ENCODE measurements at regions not wholly inside any gene's neighbourhood (a gene's known extent, or its start where the extent isn't known, plus 50 kb on each side); places are given as distances from the start of the nearest gene placed in this dataset.
A peak's percentile ranks its signal among the peaks of the same experiment; 100 is the strongest.

GRCh38 chr10:43706166-43706565, 57.5 kb upstream of the ZNF32 start:
- H3K14ac ChIP-seq (ENCODE audit: low read length), result no peak overlapping the region
- H2BK15ac ChIP-seq (ENCODE audit: low read length), result no peak overlapping the region
- DNase-seq (ENCODE audit: low spot score), result no peak
- H3K4me2 ChIP-seq (ENCODE audit: insufficient read depth, low read length, poor library complexity, severe bottlenecking), result no peak overlapping the region
- no peak overlapping the region for H3K4ac ChIP-seq (ENCODE audit: low read length)
- WGBS, 2 donors (ENCODE audit: extremely low coverage in 2 of 2, insufficient read length in 2 of 2, insufficient replicate concordance in 1 of 2), result no CpG with 5 or more reads among the region's 6 CpGs
- peaks cover 0 to 2% of the 10 kb centered on the region in 2 donors for H3K4me1 ChIP-seq (ENCODE audit: control insufficient read depth in 2 of 2, insufficient read depth in 1 of 2, low read depth in 1 of 2, low read length in 2 of 2)
- no peak overlapping the region for H4K91ac ChIP-seq (ENCODE audit: low read depth, low read length, poor library complexity)
- peak overlapping the region; percentile 15 for H3K18ac ChIP-seq (ENCODE audit: low read length)
- H3K9ac ChIP-seq (ENCODE audit: low read depth, low read length, poor library complexity), result no peak overlapping the region
- H2AFZ ChIP-seq (ENCODE audit: low read length), result no peak overlapping the region
- H4K8ac ChIP-seq (ENCODE audit: low read depth, low read length), result no peak overlapping the region
- peak overlapping the region; percentile 15 for H2AK5ac ChIP-seq (ENCODE audit: low read depth, low read length)
- H3K4me3 ChIP-seq (ENCODE audit: low read length in 2 of 2), result no peak overlapping the region
- no peaks in the 10 kb centered on the region for H3K36me3 ChIP-seq (replicated peaks in 1 of 2; ENCODE audit: control insufficient read depth in 2 of 2, insufficient read depth in 2 of 2, low read length in 2 of 2)
- H2BK120ac ChIP-seq (ENCODE audit: low read depth, low read length), result no peak overlapping the region
- H3K27ac ChIP-seq (replicated peaks; ENCODE audit: low read length), result no peak overlapping the region
- H2BK12ac ChIP-seq (ENCODE audit: low read length), result no peak overlapping the region
- no peaks in the 10 kb centered on the region for H3K79me1 ChIP-seq (ENCODE audit: low read depth, low read length)
- no peak overlapping the region for H3K23ac ChIP-seq (ENCODE audit: low read depth, low read length, poor library complexity)
- H2BK5ac ChIP-seq (ENCODE audit: low read length), result no peak overlapping the region
- H3K27me3 ChIP-seq (ENCODE audit: control insufficient read depth in 3 of 3, insufficient read depth in 3 of 3, low read depth in 1 of 3, low read length in 3 of 3), result no peaks in the 10 kb centered on the region
- no peaks in the 10 kb centered on the region for H3K9me3 ChIP-seq (replicated peaks in 1 of 2; ENCODE audit: control insufficient read depth in 2 of 2, insufficient read depth in 1 of 2, low read depth in 1 of 2, low read length in 2 of 2)

- Histone ChIP-seq H3K4me2 (ENCODE audit: insufficient read depth, low read length, poor library complexity, severe bottlenecking) (no peak overlapping the region), H2AFZ (ENCODE audit: low read length) (no peak overlapping the region), H3K18ac (ENCODE audit: low read length) (peak overlapping the region; percentile 44), H3K4me3 (ENCODE audit: low read length in 2 of 2) (no peak overlapping the region), H3K9me3 (replicated peaks in 1 of 2; ENCODE audit: control insufficient read depth in 2 of 2, insufficient read depth in 1 of 2, low read depth in 1 of 2, low read length in 2 of 2) (no peaks in the 10 kb centered on the region), H3K23ac (ENCODE audit: low read depth, low read length, poor library complexity) (no peak overlapping the region), H2AK5ac (ENCODE audit: low read depth, low read length) (peak overlapping the region; percentile 43), H3K9ac (ENCODE audit: low read depth, low read length, poor library complexity) (peak overlapping the region; percentile 26), H3K4ac (ENCODE audit: low read length) (no peak overlapping the region), H3K14ac (ENCODE audit: low read length) (peak overlapping the region; percentile 51), H3K27me3 (ENCODE audit: control insufficient read depth in 3 of 3, insufficient read depth in 3 of 3, low read depth in 1 of 3, low read length in 3 of 3) (no peaks in the 10 kb centered on the region), H2BK12ac (ENCODE audit: low read length) (no peak overlapping the region), H4K8ac (ENCODE audit: low read depth, low read length) (no peak overlapping the region), H3K27ac (replicated peaks; ENCODE audit: low read length) (no peak overlapping the region), H3K79me1 (ENCODE audit: low read depth, low read length) (no peaks in the 10 kb centered on the region), H2BK120ac (ENCODE audit: low read depth, low read length) (no peak overlapping the region), H3K4me1 (ENCODE audit: control insufficient read depth in 2 of 2, insufficient read depth in 1 of 2, low read depth in 1 of 2, low read length in 2 of 2) (peaks cover 0 to 6% of the 10 kb centered on the region in 2 donors), H2BK5ac (ENCODE audit: low read length) (no peak overlapping the region), H2BK15ac (ENCODE audit: low read length) (peak overlapping the region; percentile 7), H3K36me3 (replicated peaks in 1 of 2; ENCODE audit: control insufficient read depth in 2 of 2, insufficient read depth in 2 of 2, low read length in 2 of 2) (no peaks in the 10 kb centered on the region), H4K91ac (ENCODE audit: low read depth, low read length, poor library complexity) (no peak overlapping the region)
- no peak for DNase-seq (ENCODE audit: low spot score)
- WGBS, 2 donors (ENCODE audit: extremely low coverage in 2 of 2, insufficient read length in 2 of 2, insufficient replicate concordance in 1 of 2), result no CpG with 5 or more reads among the region's 13 CpGs
Observed at GRCh38 chr10:43703286-43703685, 54.6 kb upstream of the ZNF32 start.

- Histone ChIP-seq H3K4me2 (ENCODE audit: insufficient read depth, low read length, poor library complexity, severe bottlenecking) (no peak overlapping the region), H4K91ac (ENCODE audit: low read depth, low read length, poor library complexity) (no peak overlapping the region), H2BK12ac (ENCODE audit: low read length) (no peak overlapping the region), H2AK5ac (ENCODE audit: low read depth, low read length) (peak overlapping the region; percentile 45), H3K79me1 (ENCODE audit: low read depth, low read length) (no peaks in the 10 kb centered on the region), H2BK120ac (ENCODE audit: low read depth, low read length) (peak overlapping the region; percentile 12), H3K18ac (ENCODE audit: low read length) (peak overlapping the region; percentile 44), H3K4me3 (ENCODE audit: low read length in 2 of 2) (no peak overlapping the region), H2BK5ac (ENCODE audit: low read length) (no peak overlapping the region), H3K9ac (ENCODE audit: low read depth, low read length, poor library complexity) (no peak overlapping the region), H4K8ac (ENCODE audit: low read depth, low read length) (no peak overlapping the region), H3K27ac (replicated peaks; ENCODE audit: low read length) (no peak overlapping the region), H2BK15ac (ENCODE audit: low read length) (peak overlapping the region; percentile 7), H3K14ac (ENCODE audit: low read length) (no peak overlapping the region), H3K4me1 (ENCODE audit: control insufficient read depth in 2 of 2, insufficient read depth in 1 of 2, low read depth in 1 of 2, low read length in 2 of 2) (peaks cover 0 to 6% of the 10 kb centered on the region in 2 donors), H3K36me3 (replicated peaks in 1 of 2; ENCODE audit: control insufficient read depth in 2 of 2, insufficient read depth in 2 of 2, low read length in 2 of 2) (no peaks in the 10 kb centered on the region), H2AFZ (ENCODE audit: low read length) (no peak overlapping the region), H3K27me3 (ENCODE audit: control insufficient read depth in 3 of 3, insufficient read depth in 3 of 3, low read depth in 1 of 3, low read length in 3 of 3) (no peaks in the 10 kb centered on the region), H3K9me3 (replicated peaks in 1 of 2; ENCODE audit: control insufficient read depth in 2 of 2, insufficient read depth in 1 of 2, low read depth in 1 of 2, low read length in 2 of 2) (no peaks in the 10 kb centered on the region), H3K23ac (ENCODE audit: low read depth, low read length, poor library complexity) (no peak overlapping the region), H3K4ac (ENCODE audit: low read length) (no peak overlapping the region)
- no CpG with 5 or more reads among the region's 19 CpGs for WGBS, 2 donors (ENCODE audit: extremely low coverage in 2 of 2, insufficient read length in 2 of 2, insufficient replicate concordance in 1 of 2)
- DNase-seq (ENCODE audit: low spot score), result no peak
Observed at GRCh38 chr10:43702936-43703281, 54.2 kb upstream of the ZNF32 start.

GRCh38 chr10:43702213-43702935, 53.7 kb upstream of the ZNF32 start:
- Histone ChIP-seq H2BK5ac (ENCODE audit: low read length) (no peak overlapping the region), H3K14ac (ENCODE audit: low read length) (no peak overlapping the region), H4K8ac (ENCODE audit: low read depth, low read length) (no peak overlapping the region), H2BK15ac (ENCODE audit: low read length) (peak overlapping the region; percentile 7), H2BK120ac (ENCODE audit: low read depth, low read length) (peak overlapping the region; percentile 12), H2AFZ (ENCODE audit: low read length) (no peak overlapping the region), H3K4ac (ENCODE audit: low read length) (no peak overlapping the region), H3K27ac (replicated peaks; ENCODE audit: low read length) (no peak overlapping the region), H3K23ac (ENCODE audit: low read depth, low read length, poor library complexity) (no peak overlapping the region), H3K36me3 (replicated peaks in 1 of 2; ENCODE audit: control insufficient read depth in 2 of 2, insufficient read depth in 2 of 2, low read length in 2 of 2) (no peaks in the 10 kb centered on the region), H3K4me3 (ENCODE audit: low read length in 2 of 2) (no peak overlapping the region), H3K9ac (ENCODE audit: low read depth, low read length, poor library complexity) (no peak overlapping the region), H3K79me1 (ENCODE audit: low read depth, low read length) (no peaks in the 10 kb centered on the region), H3K9me3 (replicated peaks in 1 of 2; ENCODE audit: control insufficient read depth in 2 of 2, insufficient read depth in 1 of 2, low read depth in 1 of 2, low read length in 2 of 2) (no peaks in the 10 kb centered on the region), H2BK12ac (ENCODE audit: low read length) (no peak overlapping the region), H2AK5ac (ENCODE audit: low read depth, low read length) (peak overlapping the region; percentile 45), H3K18ac (ENCODE audit: low read length) (peak overlapping the region; percentile 34), H3K4me1 (ENCODE audit: control insufficient read depth in 2 of 2, insufficient read depth in 1 of 2, low read depth in 1 of 2, low read length in 2 of 2) (peaks cover 0 to 4% of the 10 kb centered on the region in 2 donors), H3K4me2 (ENCODE audit: insufficient read depth, low read length, poor library complexity, severe bottlenecking) (no peak overlapping the region), H4K91ac (ENCODE audit: low read depth, low read length, poor library complexity) (no peak overlapping the region), H3K27me3 (ENCODE audit: control insufficient read depth in 3 of 3, insufficient read depth in 3 of 3, low read depth in 1 of 3, low read length in 3 of 3) (peaks cover 0 to 2% (median 0%) of the 10 kb centered on the region in 3 experiments)
- no peak for DNase-seq (ENCODE audit: low spot score)
- no CpG with 5 or more reads among the region's 33 CpGs for WGBS, 2 donors (ENCODE audit: extremely low coverage in 2 of 2, insufficient read length in 2 of 2, insufficient replicate concordance in 1 of 2)
